Embryonic facial prominence (tissue), 1 donor: ENCODE measurements at regions not wholly inside any gene's neighbourhood (a gene's known extent, or its start where the extent isn't known, plus 50 kb on each side); places are given as distances from the start of the nearest gene placed in this dataset.

ENCODE experiments used
- DNase-seq: peaks from one replicate; pipeline ENCODE4 v3.0.0-alpha.2; 2016; ENCODE audit errors: extremely low spot score

- DNase-seq = no peak
Observed at GRCh38 chr9:107118863-107119624, 164.0 kb upstream of the RAD23B start.

GRCh38 chr9:107119735-107120134, 163.3 kb upstream of the RAD23B start:
- no peak for DNase-seq

GRCh38 chr9:107123389-107123788, 159.7 kb upstream of the RAD23B start:
- no peak for DNase-seq

- no peak for DNase-seq
Observed at GRCh38 chr9:107127608-107128007, 155.5 kb upstream of the RAD23B start.

GRCh38 chr9:107131108-107131799, 151.8 kb upstream of the RAD23B start:
- DNase-seq = no peak

GRCh38 chr9:107136296-107136695, 146.8 kb upstream of the RAD23B start:
- no peak for DNase-seq

GRCh38 chr9:107137495-107138202, 145.4 kb upstream of the RAD23B start:
- no peak for DNase-seq

- no peak for DNase-seq
Observed at GRCh38 chr9:107138261-107138992, 144.7 kb upstream of the RAD23B start.

- DNase-seq = no peak
Observed at GRCh38 chr9:107141967-107142366, 141.1 kb upstream of the RAD23B start.

- DNase-seq = no peak
Observed at GRCh38 chr9:107142430-107142829, 140.6 kb upstream of the RAD23B start.

- DNase-seq = no peak
Observed at GRCh38 chr9:107142896-107143603, 140.0 kb upstream of the RAD23B start.

GRCh38 chr9:107144475-107144874, 138.6 kb upstream of the RAD23B start:
- no peak for DNase-seq

GRCh38 chr9:107147134-107147533, 135.9 kb upstream of the RAD23B start:
- DNase-seq = no peak

GRCh38 chr9:107148216-107148615, 134.9 kb upstream of the RAD23B start:
- DNase-seq = no peak

- no peak for DNase-seq
Observed at GRCh38 chr9:107149756-107150155, 133.3 kb upstream of the RAD23B start.

- DNase-seq = no peak
Observed at GRCh38 chr9:107153336-107153735, 129.7 kb upstream of the RAD23B start.

- no peak for DNase-seq
Observed at GRCh38 chr9:107154291-107154690, 128.8 kb upstream of the RAD23B start.

- no peak for DNase-seq
Observed at GRCh38 chr9:107154766-107155165, 128.3 kb upstream of the RAD23B start.

- DNase-seq = no peak
Observed at GRCh38 chr9:107155244-107155817, 127.7 kb upstream of the RAD23B start.

GRCh38 chr9:107158321-107158720, 124.8 kb upstream of the RAD23B start:
- no peak for DNase-seq

- no peak for DNase-seq
Observed at GRCh38 chr9:107161338-107161737, 121.7 kb upstream of the RAD23B start.
